ENCODE measurements at regions not wholly inside any gene's neighbourhood (a gene's known extent, or its start where the extent isn't known, plus 50 kb on each side); places are given as distances from the start of the nearest gene placed in this dataset.
"Not testable (repeated sequence)": the region's sequence is repeated elsewhere in the genome, so short reads cannot be mapped to it uniquely, and the experiment has no call there.

GRCh38 chr3:117011687-117012250 is 302.2 kb downstream of the TUSC7 start:
- DNase-seq: no peak

DNA sequence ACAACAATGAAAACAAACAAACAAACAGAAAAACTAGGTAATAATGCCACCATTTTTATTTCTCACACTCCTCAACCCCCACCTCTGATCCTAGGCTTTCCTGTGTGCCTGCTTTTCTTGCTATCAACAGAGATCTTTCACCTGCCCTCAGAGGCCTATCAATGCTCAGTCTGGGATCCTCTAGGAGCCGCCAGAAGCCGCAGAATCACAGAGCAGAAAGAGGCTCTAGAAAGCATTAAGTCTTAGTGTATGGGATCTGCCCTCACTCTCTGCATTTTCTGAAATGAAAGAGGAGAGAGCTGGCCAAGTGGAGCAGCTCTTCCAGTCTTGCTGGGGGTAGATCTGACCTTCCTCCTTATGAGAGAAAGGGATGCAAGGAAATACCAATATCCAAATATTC is 306.8 kb downstream of the TUSC7 start:
- no peak for DNase-seq

- no peak for DNase-seq
Measured at GRCh38 chr3:117017135-117017894, 307.7 kb downstream of the TUSC7 start.

GRCh38 chr3:117018655-117019054 is 309.1 kb downstream of the TUSC7 start:
- DNase-seq: no peak

- DNase-seq: peak; percentile 68
Measured at GRCh38 chr3:117019082-117019713, 309.6 kb downstream of the TUSC7 start.

DNA sequence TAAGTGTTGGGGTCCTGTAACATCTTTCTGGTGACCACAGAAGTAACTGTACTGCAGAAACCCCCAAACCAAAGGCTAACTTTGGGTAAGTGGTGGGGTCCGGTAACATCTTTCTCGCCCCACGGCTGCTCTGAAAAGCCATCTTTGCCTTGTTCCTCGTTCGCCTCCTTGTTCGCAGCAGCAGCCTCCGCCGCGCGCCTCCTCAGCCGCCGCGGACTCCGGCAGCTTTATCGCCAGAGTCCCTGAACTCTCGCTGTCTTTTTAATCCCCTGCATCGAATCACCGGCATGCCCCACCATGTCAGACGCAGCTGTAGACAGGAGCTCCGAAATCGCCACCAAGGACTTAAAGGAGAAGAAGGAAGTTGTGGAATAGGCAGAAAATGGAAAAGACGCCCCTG is 316.8 kb downstream of the TUSC7 start:
- no peak for DNase-seq

DNA sequence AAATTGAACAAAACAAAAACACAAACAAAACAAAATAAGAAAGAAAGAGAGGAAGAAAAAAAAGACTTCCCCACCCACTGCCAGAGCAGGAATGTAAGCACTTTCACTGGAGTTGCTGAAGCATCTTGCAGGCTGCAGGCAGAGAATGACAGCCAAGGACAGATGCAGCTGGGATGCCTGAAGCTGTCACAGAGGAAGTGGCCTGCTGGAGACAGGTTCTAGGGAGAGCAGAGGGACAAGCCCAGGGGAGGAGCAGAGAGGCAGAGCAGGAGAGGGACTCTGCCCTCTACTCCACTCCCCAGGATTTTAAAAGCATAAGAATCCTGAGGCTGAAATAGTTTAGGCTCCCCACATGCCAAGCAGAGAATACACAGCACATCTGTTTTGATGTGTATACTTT is 326.2 kb downstream of the TUSC7 start:
- DNase-seq: no peak

GRCh38 chr3:117036259-117036799 is 326.8 kb downstream of the TUSC7 start:
- no peak for DNase-seq

GRCh38 chr3:117045143-117045542 is 335.6 kb downstream of the TUSC7 start:
- no peak for DNase-seq

GRCh38 chr3:117047951-117048705 is 338.5 kb downstream of the TUSC7 start:
- no peak for DNase-seq

- DNase-seq: no peak
Measured at GRCh38 chr3:117052395-117052794, 342.8 kb downstream of the TUSC7 start.

GRCh38 chr3:117054556-117054955 is 345.0 kb downstream of the TUSC7 start:
- no peak for DNase-seq

DNA sequence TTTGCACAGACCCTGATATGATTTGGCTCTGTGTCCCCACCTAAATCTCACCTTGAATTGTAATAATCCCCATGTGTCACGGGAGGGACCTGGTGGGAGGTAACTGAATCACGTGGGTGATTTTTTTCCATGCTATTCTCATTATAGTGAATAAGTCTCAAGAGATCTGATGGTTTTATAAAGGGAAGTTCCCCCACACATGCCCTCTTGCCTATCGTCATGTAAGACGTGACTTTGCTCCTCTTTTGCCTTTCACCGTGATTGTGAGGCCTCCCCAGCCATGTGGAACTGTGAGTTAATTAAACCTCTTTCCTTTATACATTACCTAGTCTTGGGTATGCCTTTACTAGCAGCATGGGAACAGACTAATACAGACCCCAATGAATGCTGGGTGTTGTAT is 347.4 kb downstream of the TUSC7 start:
- DNase-seq: not testable (repeated sequence)

- DNase-seq: no peak
Measured at GRCh38 chr3:117059067-117059955, 349.7 kb downstream of the TUSC7 start.

DNA sequence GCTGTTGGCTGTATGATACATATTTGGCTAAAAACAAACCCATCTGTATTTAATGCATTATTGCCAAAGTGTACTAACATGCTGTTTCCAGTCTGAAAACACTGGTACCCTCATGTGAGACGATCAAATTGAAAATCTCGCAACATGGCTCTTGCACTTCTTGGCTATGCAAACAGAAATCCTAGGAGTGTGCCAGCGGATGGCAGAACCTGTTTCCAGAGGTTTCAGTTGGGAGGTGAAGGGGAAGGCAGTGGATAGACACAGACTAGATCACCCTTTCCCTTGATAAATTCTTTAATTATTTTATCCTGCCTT is 350.3 kb downstream of the TUSC7 start:
- DNase-seq: no peak

DNA sequence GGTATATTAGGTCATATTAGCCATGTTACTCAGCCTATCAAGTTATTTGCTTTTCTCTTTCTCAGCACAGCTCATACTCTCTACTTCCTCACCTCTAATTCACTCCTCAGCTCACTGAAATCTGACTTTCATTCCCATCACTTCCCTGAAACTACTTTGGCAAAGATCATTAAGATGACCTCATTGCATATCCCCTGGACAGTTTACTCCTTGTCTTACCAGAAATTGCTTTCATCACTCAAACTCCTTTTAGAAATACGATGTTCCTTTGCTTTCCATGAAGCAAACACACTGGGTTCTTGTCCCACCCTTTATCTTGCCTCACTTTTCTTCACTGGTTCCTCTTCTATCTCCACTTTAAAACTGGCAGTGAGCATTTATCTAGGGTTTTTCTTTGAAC is 354.4 kb downstream of the TUSC7 start:
- DNase-seq: no peak

DNA sequence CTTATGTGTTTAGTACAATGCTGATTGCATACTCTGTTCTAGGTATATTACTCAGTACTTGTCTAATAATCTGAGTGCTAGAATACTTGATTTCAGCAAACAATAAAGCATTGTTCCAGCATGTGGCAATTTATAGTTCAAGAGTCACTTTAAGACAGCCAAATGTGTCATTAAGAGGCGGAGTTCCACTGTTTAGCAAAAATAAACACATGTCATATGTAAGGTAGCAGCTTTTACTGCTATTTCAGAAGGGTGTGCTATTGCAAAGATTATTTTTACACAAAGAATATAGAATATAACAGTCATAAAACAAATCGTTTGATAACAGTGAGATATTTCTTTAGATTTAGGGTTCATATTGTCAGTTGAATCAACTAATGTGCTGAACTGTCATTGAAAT is 358.7 kb downstream of the TUSC7 start:
- no peak for DNase-seq

- DNase-seq: no peak
Measured at GRCh38 chr3:117074826-117075225, 365.2 kb downstream of the TUSC7 start.

DNA sequence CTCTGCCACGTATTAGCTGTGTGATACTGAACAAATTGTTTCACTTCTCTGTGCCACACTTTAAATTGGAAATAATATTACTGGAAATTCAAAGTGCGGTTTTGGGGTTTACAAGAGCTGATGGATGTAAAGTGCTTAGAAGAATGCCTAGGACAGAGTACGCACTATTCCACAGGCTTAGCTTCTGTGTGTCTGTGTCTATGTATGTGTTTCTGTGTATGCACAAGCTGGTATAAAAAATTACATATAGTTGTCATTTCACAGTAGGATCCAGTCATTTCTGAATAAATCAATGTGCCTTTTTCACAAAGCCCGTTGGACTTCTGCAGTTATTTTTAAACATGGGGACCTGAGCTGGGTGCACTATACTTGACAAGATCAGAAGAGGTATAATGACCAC is 370.4 kb downstream of the TUSC7 start:
- no peak for DNase-seq

DNA sequence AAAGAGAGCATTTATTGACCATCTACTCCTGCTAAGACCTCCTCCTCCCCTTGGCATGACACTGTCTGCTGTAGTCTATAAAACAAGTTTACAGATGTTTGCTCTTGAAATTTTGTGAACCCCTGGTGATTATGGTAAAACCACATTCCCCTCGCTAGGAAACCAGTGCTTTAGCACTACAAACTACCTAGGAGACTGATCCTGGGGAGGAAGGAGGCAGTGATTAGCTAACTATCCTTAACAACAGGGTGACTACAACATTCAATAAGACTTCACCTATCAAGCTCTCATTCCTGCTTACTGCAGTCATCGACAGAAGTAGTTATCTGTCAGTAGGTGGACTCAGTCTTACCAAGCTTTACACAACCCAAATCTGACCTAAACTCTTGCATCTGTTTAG is 371.3 kb downstream of the TUSC7 start:
- no peak for DNase-seq

- no peak for DNase-seq
Measured at GRCh38 chr3:117084277-117084676, 374.7 kb downstream of the TUSC7 start.

GRCh38 chr3:117084739-117085270 is 375.2 kb downstream of the TUSC7 start:
- no peak for DNase-seq

Data from NCI-H345 (cell line).